Effector CD4-positive, alpha-beta T cell (primary cell): ENCODE measurements at regions not wholly inside any gene's neighbourhood (a gene's known extent, or its start where the extent isn't known, plus 50 kb on each side); places are given as distances from the start of the nearest gene placed in this dataset.
"Not testable (repeated sequence)": the region's sequence is repeated elsewhere in the genome, so short reads cannot be mapped to it uniquely, and the experiment has no call there.

ENCODE experiments used
- DNase-seq: peaks from one replicate; pipeline ENCODE4 v3.0.0-alpha.2; 2020

GRCh38 chr5:86671536-86671935 lies 53.8 kb downstream of the COX7C start:
- no peak for DNase-seq

DNA sequence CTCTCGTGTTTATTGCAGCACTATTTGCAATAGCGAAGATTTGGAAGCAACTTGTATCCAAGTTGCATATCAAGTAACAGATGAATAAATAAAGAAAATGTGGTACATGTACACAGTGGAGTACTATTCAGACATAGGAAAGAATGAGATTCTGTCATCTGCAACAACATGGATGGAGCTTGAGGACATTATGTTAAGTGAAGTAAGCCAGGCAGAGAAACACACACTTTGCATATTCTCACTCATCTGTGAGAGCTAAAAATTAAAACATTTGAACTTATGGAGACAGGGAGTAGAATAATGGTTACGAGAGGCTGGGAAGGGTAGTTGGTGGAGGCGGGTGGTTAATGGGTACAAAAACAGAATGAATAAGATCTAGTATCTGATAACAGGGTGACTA lies 56.3 kb downstream of the COX7C start:
- DNase-seq = no peak

- no peak for DNase-seq
Measured at GRCh38 chr5:86675311-86675710, 57.6 kb downstream of the COX7C start.

DNA sequence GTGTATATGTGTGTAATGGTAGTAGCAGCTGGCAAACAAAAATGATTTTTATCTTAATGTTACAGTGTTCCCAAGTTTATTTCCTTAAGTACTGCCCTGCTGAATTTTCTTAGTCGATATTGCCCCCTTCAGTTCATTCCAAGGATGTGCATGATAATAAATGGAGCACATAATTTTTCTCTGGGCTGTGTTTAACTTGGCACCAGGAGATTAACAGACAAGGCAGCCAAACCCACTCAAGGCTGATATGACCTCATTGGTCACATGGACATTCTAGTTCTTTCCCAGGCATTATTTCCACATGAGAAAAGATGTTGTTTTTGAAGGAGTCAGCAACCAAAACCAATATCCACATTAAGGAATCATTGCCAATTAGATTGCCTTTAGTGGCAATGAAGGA lies 61.8 kb downstream of the COX7C start:
- DNase-seq = no peak

DNA sequence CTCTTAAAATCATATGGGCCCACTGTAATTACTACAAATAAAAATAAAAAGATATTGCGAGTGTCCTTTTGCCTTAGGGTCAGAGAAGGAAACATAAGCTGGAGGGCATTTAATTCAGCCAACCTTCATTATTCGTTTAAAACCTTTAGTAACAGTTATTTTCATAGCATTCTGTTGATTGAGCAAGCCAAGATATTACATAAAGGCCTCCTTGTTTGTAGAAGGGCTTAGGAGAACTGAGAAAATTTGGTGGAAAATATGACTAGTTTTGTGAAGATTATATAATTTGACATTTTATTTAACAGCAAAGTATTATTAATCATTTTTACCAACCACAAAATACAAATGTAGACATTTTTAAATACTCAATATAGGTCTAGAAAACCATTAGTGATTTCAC lies 62.2 kb downstream of the COX7C start:
- DNase-seq = no peak

- no peak for DNase-seq
Measured at GRCh38 chr5:86684222-86684621, 66.5 kb downstream of the COX7C start.

- DNase-seq = no peak
Measured at GRCh38 chr5:86686046-86686445, 68.3 kb downstream of the COX7C start.

- no peak for DNase-seq
Measured at GRCh38 chr5:86688406-86688805, 70.7 kb downstream of the COX7C start.

DNA sequence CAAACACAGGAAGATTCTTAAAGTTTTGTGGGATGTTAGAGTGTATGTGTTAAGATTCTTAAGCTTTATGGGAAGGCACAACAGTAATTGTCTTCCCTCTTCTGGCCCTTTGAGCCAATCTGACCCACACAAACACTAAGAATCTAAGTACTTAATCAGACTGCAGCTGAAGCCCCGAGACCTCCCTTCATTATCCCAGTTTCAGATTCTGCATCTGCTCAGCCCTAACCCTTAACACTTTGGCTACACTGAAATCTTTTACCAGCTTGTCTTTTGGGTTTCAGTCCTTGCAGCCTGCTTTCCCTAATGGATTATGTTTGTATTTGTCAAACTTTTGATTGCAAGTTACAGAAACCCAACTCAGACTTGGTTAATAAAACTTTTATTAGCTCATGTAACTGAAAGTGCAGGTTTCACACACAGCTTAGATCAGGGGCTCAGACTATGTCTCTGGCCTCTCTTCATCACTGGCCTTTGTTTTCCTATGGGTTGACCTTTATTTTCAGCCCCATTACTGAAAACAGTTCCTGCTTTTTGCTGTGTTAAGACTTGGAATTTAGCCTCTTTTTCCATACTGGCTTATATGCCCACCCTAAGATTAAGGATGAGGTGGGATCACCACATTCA lies 71.5 kb downstream of the COX7C start:
- DNase-seq = no peak

GRCh38 chr5:86709157-86709881 lies 91.6 kb downstream of the COX7C start:
- DNase-seq = no peak

- no peak for DNase-seq
Measured at GRCh38 chr5:86716121-86716520, 98.4 kb downstream of the COX7C start.

DNA sequence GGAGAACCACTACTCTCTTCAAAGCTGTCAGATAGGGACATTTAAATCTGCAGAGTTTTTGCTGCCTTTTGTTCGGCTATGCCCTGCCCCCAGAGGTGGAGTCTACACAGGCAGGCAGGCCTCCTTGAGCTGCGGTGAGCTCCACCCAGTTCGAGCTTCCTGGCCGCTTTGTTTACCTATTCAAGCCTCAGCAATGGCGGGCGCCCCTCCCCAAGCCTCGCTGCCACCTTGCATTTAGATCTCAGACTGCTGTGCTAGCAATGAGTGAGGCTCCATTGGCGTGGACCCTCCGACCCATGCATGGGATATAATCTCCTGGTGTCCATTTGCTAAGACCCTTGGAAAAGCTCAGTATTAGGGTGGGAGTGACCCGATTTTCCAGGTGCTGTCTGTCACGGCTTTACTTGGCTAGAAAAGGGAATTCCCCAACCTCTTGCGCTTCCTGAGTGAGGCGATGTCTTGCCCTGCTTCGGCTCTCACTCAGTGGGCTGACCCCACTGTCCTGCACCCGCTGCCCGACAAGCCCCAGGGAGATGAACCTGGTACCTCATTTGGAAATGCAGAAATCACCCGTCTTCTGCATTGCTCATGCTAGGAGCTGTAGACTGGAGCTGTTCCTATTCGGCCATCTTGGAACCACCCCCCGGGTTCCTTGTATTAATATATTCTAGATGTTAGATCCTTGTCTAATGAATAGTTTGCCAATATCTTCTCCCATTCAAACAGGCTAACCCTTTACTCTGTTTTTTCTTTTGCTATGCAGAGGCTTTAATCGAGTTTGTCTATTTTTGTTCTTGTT lies 113.8 kb downstream of the COX7C start:
- DNase-seq = not testable (repeated sequence)

- no peak for DNase-seq
Measured at GRCh38 chr5:86735370-86735769, 117.6 kb downstream of the COX7C start.

DNA sequence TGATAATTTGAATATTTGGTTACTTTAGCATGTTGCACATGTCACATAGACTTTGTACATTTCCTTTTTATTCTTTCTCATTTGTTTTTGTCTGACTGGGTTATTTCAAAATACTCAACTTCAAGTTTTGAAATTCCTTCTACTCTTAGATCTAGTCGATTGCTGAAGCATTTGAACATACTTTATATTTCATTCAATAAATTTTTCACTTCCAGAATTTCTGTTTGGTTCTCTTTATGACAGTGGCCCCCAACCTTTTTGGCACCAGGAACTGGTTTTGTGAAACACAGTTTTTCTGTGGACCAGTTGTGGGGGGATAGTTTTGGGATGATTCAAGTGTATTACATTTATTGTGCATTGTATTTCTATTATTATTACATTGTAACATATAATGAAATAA lies 119.8 kb downstream of the COX7C start:
- DNase-seq = no peak

GRCh38 chr5:86748538-86749105 lies 130.9 kb downstream of the COX7C start:
- DNase-seq = no peak

- DNase-seq = no peak
Measured at GRCh38 chr5:86749841-86750240, 132.1 kb downstream of the COX7C start.

DNA sequence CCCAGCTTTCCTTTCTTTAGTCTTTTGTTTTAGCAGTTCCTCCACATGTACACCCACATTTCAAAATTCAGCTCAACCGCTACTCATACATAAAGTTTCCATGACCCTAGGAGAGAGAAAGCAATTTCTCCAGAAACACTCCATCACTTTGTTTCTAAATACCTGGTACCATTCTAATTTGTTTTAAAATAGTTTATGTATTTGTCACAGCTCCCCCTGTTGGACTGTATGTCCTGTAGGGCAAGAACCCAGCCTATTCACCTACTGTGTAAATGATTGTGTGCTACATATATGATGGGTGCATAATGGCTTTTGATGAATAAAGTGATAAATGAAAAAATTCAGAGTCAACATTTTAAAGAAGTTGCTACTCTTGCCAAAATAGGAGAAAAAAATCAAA lies 139.1 kb downstream of the COX7C start:
- no peak for DNase-seq

- no peak for DNase-seq
Measured at GRCh38 chr5:86757824-86758223, 140.1 kb downstream of the COX7C start.

GRCh38 chr5:86760661-86761060 lies 142.9 kb downstream of the COX7C start:
- no peak for DNase-seq

DNA sequence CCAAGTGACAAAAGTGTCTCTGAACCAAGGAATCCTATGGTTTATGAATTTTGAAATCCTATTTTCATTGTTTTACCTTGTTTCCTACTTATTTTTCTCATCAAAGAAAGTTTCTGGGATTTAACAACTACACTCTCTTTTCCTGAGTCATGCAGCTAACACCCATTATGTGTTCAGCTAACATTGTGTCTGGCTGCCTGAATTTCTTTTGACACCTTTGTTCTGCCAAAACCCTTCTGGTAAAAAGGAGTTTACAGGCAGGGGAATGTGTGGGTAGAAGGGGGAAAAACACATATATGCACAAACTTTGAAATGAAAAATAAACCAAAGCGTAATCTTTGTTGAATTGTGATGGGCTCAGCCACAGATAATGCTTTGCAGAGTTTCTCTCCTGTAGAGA lies 146.2 kb downstream of the COX7C start:
- no peak for DNase-seq

DNA sequence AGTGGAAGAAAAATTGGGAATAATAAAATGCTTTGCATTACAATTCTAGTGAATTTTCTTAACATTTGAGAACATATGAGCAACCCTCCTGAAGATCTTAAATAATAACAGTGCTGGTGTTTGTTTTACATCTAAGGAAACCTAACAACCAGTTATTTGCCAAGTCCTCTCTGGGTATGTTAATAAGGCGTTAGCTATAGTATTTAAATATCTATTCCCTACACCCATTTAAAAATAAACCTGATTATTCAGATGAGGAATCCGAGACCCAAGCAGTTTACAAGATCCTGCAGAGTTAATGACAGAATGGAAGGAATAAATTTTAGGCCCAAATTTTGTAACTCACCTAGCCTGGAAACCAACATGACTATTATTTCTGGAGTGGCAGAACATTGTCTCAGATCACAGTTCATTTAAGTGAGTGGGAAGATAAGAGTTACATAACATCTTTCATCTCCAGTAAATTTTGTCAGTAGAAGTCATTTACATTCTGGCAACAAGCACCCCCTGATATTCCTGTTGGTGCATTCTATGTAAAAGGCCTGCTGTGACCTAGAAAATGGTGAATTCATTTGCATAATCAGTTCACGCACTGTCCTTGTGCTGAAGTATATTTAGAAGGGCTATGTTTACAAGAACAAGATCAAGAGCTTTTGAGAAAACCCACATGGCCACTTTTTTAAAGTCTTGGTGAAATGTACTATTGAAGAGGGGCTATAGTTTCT lies 148.2 kb downstream of the COX7C start:
- no peak for DNase-seq

GRCh38 chr5:86768699-86769202 lies 151.0 kb downstream of the COX7C start:
- DNase-seq = no peak

GRCh38 chr5:86780018-86780417 lies 162.3 kb downstream of the COX7C start:
- DNase-seq = no peak
